HepG2 (cell line): ENCODE measurements at regions not wholly inside any gene's neighbourhood (a gene's known extent, or its start where the extent isn't known, plus 50 kb on each side); places are given as distances from the start of the nearest gene placed in this dataset.

Experiments used
- ATAC-seq: fragments of 200-7000 bp; cut with Tn5 transposase; 3 replicates; pipeline ENCODE4 v1.9.1; 2020; ENCODE audit warnings: mild to moderate bottlenecking, moderate library complexity
- BruUV-seq: library from RNA; stranded (reverse); fragments of 400-500 nt; replicated peaks from 2 replicates; lab custom pipeline; 2021; lab: Mats Ljungman, UMichigan
- CTCF ChIA-PET: fragments of 300-600 bp; formaldehyde crosslinking; extraction: SDS; loops from one replicate; lab custom pipeline; 2021; ENCODE audit warnings: low total read pairs, inconsistent platforms, low intra/inter-chr PET ratio; lab: Yijun Ruan, JAX
- POLR2A ChIA-PET: fragments of 350-600 bp; sonication (Branson Sonifier 250); formaldehyde crosslinking; loops from one replicate; lab custom pipeline; 2020; ENCODE audit warnings: antibody characterized with exemption, inconsistent platforms; lab: Yijun Ruan, JAX
- DNase-seq: peaks from one replicate; pipeline ENCODE4 v3.0.0-alpha.2; 2015; ENCODE audit warnings: low spot score
- FAIRE-seq: peaks from 3 replicates; lab custom pipeline; 2011; peaks lifted over from hg19 to GRCh38; lab: Jason Lieb, UNC
- H2AFZ ChIP-seq: one replicate; pipeline ENCODE4 v1.6.1; 2011; ENCODE audit warnings: low read length, inconsistent platforms
- H3K27ac ChIP-seq: fragments of 300-600 bp; 3 replicates; pipeline ENCODE4 v1.8.0; 2011; ENCODE audit warnings: mixed run types, mild to moderate bottlenecking, mixed read lengths, low read length, inconsistent platforms; ENCODE audit not compliant: insufficient read depth; ENCODE audit errors: extremely low read length
- H3K27me3 ChIP-seq, 2 experiments: fragments of 200-600 bp in 1 of 2; 2 replicates in 1 of 2; 3 replicates in 1 of 2; pipeline versions ENCODE4 v1.6.0 to v1.8.0; 2011; ENCODE audit warnings: low read length in 2 of 2, mild to moderate bottlenecking in 2 of 2, moderate library complexity in 2 of 2, inconsistent platforms in 1 of 2; ENCODE audit not compliant: insufficient read depth in 2 of 2, control insufficient read depth in 1 of 2
- H3K36me3 ChIP-seq, 2 experiments: fragments of 200-600 bp in 1 of 2; replicated peaks in 1 of 2; 2 replicates in 1 of 2; 3 replicates in 1 of 2; pipeline versions ENCODE4 v1.5.1 to v1.8.0; 2011; ENCODE audit warnings: low read length in 2 of 2, inconsistent platforms in 1 of 2; ENCODE audit not compliant: insufficient read depth in 2 of 2, control insufficient read depth in 1 of 2
- H3K4me1 ChIP-seq: 2 replicates; pipeline ENCODE4 v1.5.1; 2012; ENCODE audit warnings: low read length, inconsistent platforms; ENCODE audit not compliant: insufficient read depth
- H3K4me2 ChIP-seq: 2 replicates; pipeline ENCODE4 v1.6.0; 2011; ENCODE audit warnings: low read depth, low read length, inconsistent platforms
- H3K4me3 ChIP-seq, 3 experiments: fragments of 200-600 bp in 1 of 3; sonication (generic), shearing (Covaris generic) in 1 of 3; replicated peaks in 1 of 3; 2 replicates each; pipeline ENCODE4 v1.5.1; 2011 to 2016; ENCODE audit warnings: low read length in 3 of 3, inconsistent platforms in 2 of 3, low read depth in 2 of 3, mild to moderate bottlenecking in 2 of 3, control low read depth in 1 of 3, mixed read lengths in 1 of 3; ENCODE audit not compliant: insufficient read depth in 1 of 3
- H3K79me2 ChIP-seq: one replicate; pipeline ENCODE4 v1.6.1; 2011; ENCODE audit warnings: low read length, inconsistent platforms; ENCODE audit not compliant: insufficient read depth
- H3K9ac ChIP-seq: 2 replicates; pipeline ENCODE4 v1.6.0; 2011; ENCODE audit warnings: mild to moderate bottlenecking, low read depth, low read length, inconsistent platforms; ENCODE audit not compliant: insufficient read depth
- H3K9me3 ChIP-seq: 2 replicates; pipeline ENCODE4 v1.5.1; 2012; ENCODE audit warnings: mild to moderate bottlenecking, low read length
- H4K20me1 ChIP-seq: 2 replicates; pipeline ENCODE4 v1.6.0; 2011; ENCODE audit warnings: inconsistent platforms, mild to moderate bottlenecking, low read length, moderate library complexity; ENCODE audit not compliant: insufficient read depth
- CEBPB ChIP-seq: IDR thresholded peaks from 2 replicates; pipeline ENCODE4 v1.6.1; 2011; ENCODE audit warnings: low read depth, low read length, improper control_type of control experiment, borderline replicate concordance
- RBM39 ChIP-seq: fragments of 200-400 bp; formaldehyde crosslinking; IDR thresholded peaks from one replicate; pipeline ENCODE4 v1.6.1; 2018; ENCODE audit warnings: antibody characterized with exemption, mild to moderate bottlenecking, low read depth, low read length; ENCODE audit not compliant: poor library complexity, severe bottlenecking
- YEATS4 ChIP-seq: sonication (generic); formaldehyde crosslinking; IDR thresholded peaks from 2 replicates; pipeline ENCODE4 v1.4.0; 2020; ENCODE audit warnings: missing genetic modification reagents, borderline replicate concordance
- WGBS: methylation state at CpG from one replicate; pipeline ENCODE4 v1.1.6; 2017; ENCODE audit warnings: low lambda C conversion rate; 5-methylcytosine and 5-hydroxymethylcytosine counted together
- in situ Hi-C: cut with HindIII; loops from 2 replicates; pipeline ENCODE4 v1.10.0; 2017; ENCODE audit warnings: low pct_unique_long_range_greater_than_20kb; ENCODE audit not compliant: extremely low pct_ligation_motif_present
- intact Hi-C: fragments of 100-400 bp; cut with micrococcal nuclease; formaldehyde crosslinking; loops from one replicate; pipeline ENCODE4 v1.10.0; 2022; ENCODE audit not compliant: unreplicated experiment
- TF ChIP-seq, protein P1 (sequence below): sonication (generic); formaldehyde crosslinking; IDR thresholded peaks from 2 replicates; pipeline ENCODE4 v1.4.0; 2020; ENCODE audit warnings: missing genetic modification reagents, borderline replicate concordance

DNA sequence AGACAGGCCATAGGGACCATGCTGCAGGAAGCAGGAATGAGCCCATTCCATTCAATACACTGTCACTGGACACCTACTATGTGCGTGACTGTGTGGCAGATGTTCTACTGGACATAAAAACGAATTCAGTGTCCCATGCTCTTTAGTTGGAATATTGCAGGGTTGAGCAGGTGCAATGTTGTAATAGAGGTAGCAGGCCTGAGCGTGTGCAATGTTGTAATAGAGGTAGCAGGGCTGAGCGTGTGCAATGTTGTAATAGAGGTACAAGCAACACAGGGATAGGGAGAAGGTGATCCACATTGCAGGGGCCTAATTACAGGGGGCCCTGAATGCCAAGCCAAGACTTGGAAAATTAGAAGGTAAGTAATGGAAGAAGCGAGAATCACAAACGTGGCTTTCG is 261.4 kb upstream of the HES1 start:
- H3K27ac ChIP-seq, result no peak overlapping the region

DNA sequence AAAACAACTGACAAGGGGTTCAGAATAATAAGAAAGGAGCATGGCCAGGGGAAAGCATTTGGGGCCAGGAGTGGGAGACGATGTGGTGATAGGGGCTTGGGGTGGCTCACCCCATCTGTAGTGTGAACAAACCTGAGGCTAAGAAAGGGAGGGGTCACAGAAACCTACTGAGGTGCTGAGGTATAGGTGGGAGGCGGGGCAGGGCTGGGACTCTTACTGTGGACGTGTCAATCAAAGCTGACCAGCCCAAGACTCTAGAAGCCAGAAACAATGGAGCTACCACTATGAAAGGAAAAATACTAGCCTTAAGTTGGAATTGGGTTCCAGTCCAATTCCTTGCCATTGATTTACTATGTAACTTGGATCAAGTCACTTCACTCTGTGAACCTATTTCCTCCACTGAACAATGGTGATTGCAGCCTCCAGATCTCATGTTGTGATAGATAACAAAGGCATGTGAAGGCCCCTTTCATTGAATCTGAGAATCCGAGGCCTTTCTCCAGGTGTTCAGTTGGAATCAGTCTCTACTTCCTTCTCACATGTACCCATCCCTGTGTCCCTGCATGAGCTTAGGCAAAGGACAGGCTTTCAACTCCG is 260.9 kb upstream of the HES1 start:
- FAIRE-seq (no peak), ATAC-seq (no peak), DNase-seq (no peak)
- no peaks in the 10 kb centered on the region for H4K20me1 ChIP-seq
- H3K9me3 ChIP-seq, result no peaks in the 10 kb centered on the region
- no TSS peak for BruUV-seq
- 66% methylated on average over 5 of the region's 5 CpGs for WGBS
- POLR2A ChIA-PET, result no interaction called here
- H3K4me2 ChIP-seq, result no peak overlapping the region
- in situ Hi-C loops, result no loop called here
- peaks cover 48% of the 10 kb centered on the region for H3K4me1 ChIP-seq
- no peak overlapping the region for H2AFZ ChIP-seq
- TF ChIP-seq RBM39, result no peak
- no peaks in the 10 kb centered on the region for H3K36me3 ChIP-seq
- H3K79me2 ChIP-seq, result no peaks in the 10 kb centered on the region
- CTCF ChIA-PET, result no interaction called here
- H3K9ac ChIP-seq, result no peak overlapping the region
- intact Hi-C loops, result no loop called here
- no peaks in the 10 kb centered on the region; a peak in 3 of 5 replicates for H3K27me3 ChIP-seq
- H3K27ac ChIP-seq, result no peak overlapping the region
- no peak overlapping the region for H3K4me3 ChIP-seq

More for the DNA sequence above, 261.4 kb upstream of the HES1 start:
- Histone ChIP-seq H3K4me1 (peaks cover 43% of the 10 kb centered on the region), H3K79me2 (no peaks in the 10 kb centered on the region), H2AFZ (no peak overlapping the region), H4K20me1 (no peaks in the 10 kb centered on the region), H3K4me3 (no peak overlapping the region), H3K9ac (no peak overlapping the region), H3K27me3 (no peaks in the 10 kb centered on the region; a peak in 3 of 5 replicates), H3K36me3 (no peaks in the 10 kb centered on the region), H3K4me2 (no peak overlapping the region), H3K9me3 (no peaks in the 10 kb centered on the region)
- ChIA-PET POLR2A (no interaction called here), CTCF (no interaction called here)
- ATAC-seq (no peak), DNase-seq (no peak), FAIRE-seq (no peak)
- no peak for TF ChIP-seq YEATS4 (CRISPR knock-in tag)
- TF ChIP-seq, protein P1, sequence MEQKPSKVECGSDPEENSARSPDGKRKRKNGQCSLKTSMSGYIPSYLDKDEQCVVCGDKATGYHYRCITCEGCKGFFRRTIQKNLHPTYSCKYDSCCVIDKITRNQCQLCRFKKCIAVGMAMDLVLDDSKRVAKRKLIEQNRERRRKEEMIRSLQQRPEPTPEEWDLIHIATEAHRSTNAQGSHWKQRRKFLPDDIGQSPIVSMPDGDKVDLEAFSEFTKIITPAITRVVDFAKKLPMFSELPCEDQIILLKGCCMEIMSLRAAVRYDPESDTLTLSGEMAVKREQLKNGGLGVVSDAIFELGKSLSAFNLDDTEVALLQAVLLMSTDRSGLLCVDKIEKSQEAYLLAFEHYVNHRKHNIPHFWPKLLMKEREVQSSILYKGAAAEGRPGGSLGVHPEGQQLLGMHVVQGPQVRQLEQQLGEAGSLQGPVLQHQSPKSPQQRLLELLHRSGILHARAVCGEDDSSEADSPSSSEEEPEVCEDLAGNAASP (CRISPR knock-in tag), result no peak
- 0 out of 2 replicates have a peak, but pooled peaks have one; percentile 24 for TF ChIP-seq CEBPB
- intact Hi-C loops, result no loop called here
- no TSS peak for BruUV-seq
- 48% methylated on average over 7 of the region's 7 CpGs for WGBS
- in situ Hi-C loops, result no loop called here
